Keratinocyte (primary cell): ENCODE measurements at regions not wholly inside any gene's neighbourhood (a gene's known extent, or its start where the extent isn't known, plus 50 kb on each side); places are given as distances from the start of the nearest gene placed in this dataset.

Source experiments
- DNase-seq: peaks from one replicate; pipeline ENCODE4 v3.0.0-alpha.2; 2011; ENCODE audit warnings: low read depth, missing footprints, low spot score
- FAIRE-seq: peaks from 2 replicates; lab custom pipeline; 2011; peaks lifted over from hg19 to GRCh38; lab: Jason Lieb, UNC
- H2AFZ ChIP-seq: 2 replicates; pipeline ENCODE4 v1.6.0; 2012; ENCODE audit warnings: low read length, control low read depth, inconsistent platforms; ENCODE audit not compliant: control insufficient read depth
- H3K27ac ChIP-seq: 2 replicates; pipeline ENCODE4 v1.5.1; 2011; ENCODE audit warnings: low read length; ENCODE audit not compliant: control insufficient read depth, insufficient read depth
- H3K27me3 ChIP-seq: 3 replicates; pipeline ENCODE4 v1.6.0; 2011; ENCODE audit warnings: low read length; ENCODE audit not compliant: control insufficient read depth, insufficient read depth; ENCODE audit errors: extremely low read depth
- H3K36me3 ChIP-seq, 2 experiments: 2 replicates in 1 of 2; 3 replicates in 1 of 2; pipeline ENCODE4 v1.5.1; 2011; ENCODE audit warnings: low read length in 2 of 2, mild to moderate bottlenecking in 1 of 2; ENCODE audit not compliant: control insufficient read depth in 2 of 2, insufficient read depth in 2 of 2; ENCODE audit errors: extremely low read depth in 1 of 2
- H3K4me1 ChIP-seq: 3 replicates; pipeline ENCODE4 v1.5.1; 2011; ENCODE audit warnings: low read length; ENCODE audit not compliant: control insufficient read depth, insufficient read depth; ENCODE audit errors: extremely low read depth
- H3K4me2 ChIP-seq: 3 replicates; pipeline ENCODE4 v1.6.0; 2011; ENCODE audit warnings: low read depth, low read length; ENCODE audit not compliant: control insufficient read depth, insufficient read depth; ENCODE audit errors: extremely low read depth
- H3K4me3 ChIP-seq, 3 experiments: fragments of 200-600 bp in 1 of 3; sonication (generic) in 1 of 3; 2 replicates in 2 of 3; 3 replicates in 1 of 3; pipeline ENCODE4 v1.5.1; 2011 to 2016; ENCODE audit warnings: low read length in 3 of 3, mild to moderate bottlenecking in 3 of 3, control low read depth in 2 of 3, inconsistent platforms in 1 of 3, low read depth in 1 of 3, mixed read lengths in 1 of 3, mixed run types in 1 of 3, moderate library complexity in 1 of 3; ENCODE audit not compliant: control insufficient read depth in 2 of 3, insufficient read depth in 2 of 3; ENCODE audit errors: extremely low read depth in 1 of 3
- H3K79me2 ChIP-seq: 2 replicates; pipeline ENCODE4 v1.6.0; 2012; ENCODE audit warnings: low read length; ENCODE audit not compliant: control insufficient read depth, insufficient read depth
- H3K9ac ChIP-seq: 3 replicates; pipeline ENCODE4 v1.6.0; 2011; ENCODE audit warnings: low read length; ENCODE audit not compliant: control insufficient read depth, insufficient read depth; ENCODE audit errors: extremely low read depth
- H3K9me1 ChIP-seq: 3 replicates; pipeline ENCODE4 v1.6.0; 2011; ENCODE audit warnings: low read length; ENCODE audit not compliant: control insufficient read depth, insufficient read depth; ENCODE audit errors: extremely low read depth
- H3K9me3 ChIP-seq: 2 replicates; pipeline ENCODE4 v1.5.1; 2012; ENCODE audit warnings: low read depth, low read length; ENCODE audit not compliant: control insufficient read depth
- H4K20me1 ChIP-seq: 3 replicates; pipeline ENCODE4 v1.6.0; 2011; ENCODE audit warnings: low read length; ENCODE audit not compliant: control insufficient read depth, insufficient read depth; ENCODE audit errors: extremely low read depth
- CTCF ChIP-seq, 3 experiments: IDR thresholded peaks in 1 of 3; conservative IDR thresholded peaks in 1 of 3; optimal IDR thresholded peaks in 1 of 3; 2 replicates in 2 of 3; 3 replicates in 1 of 3; pipeline versions ENCODE3 to v1.5.1; 2011; ENCODE audit warnings: low read length in 3 of 3, mild to moderate bottlenecking in 3 of 3, moderate library complexity in 2 of 3, control low read depth in 1 of 3, inconsistent platforms in 1 of 3; ENCODE audit not compliant: insufficient read depth in 2 of 3; ENCODE audit errors: extremely low read depth in 1 of 3
- EZH2 ChIP-seq: IDR thresholded peaks from one replicate; pipeline ENCODE4 v1.6.1; 2012; ENCODE audit warnings: inconsistent platforms, mild to moderate bottlenecking, low read length, moderate library complexity
- dilution Hi-C: fragments of 300-500 bp; cut with MboI; formaldehyde crosslinking; loops from one replicate; pipeline ENCODE4 v1.7.0; 2020; ENCODE audit warnings: low sequenced_read_pairs; ENCODE audit not compliant: extremely low pct_ligation_motif_present

GRCh38 chr9:2378266-2378665, 243.3 kb upstream of the VLDLR start:
- H3K36me3 ChIP-seq: no peaks in the 10 kb centered on the region
- FAIRE-seq (no peak), DNase-seq (no peak)
- dilution Hi-C loops: no loop called here
- no peak overlapping the region for H2AFZ ChIP-seq
- no peaks in the 10 kb centered on the region for H4K20me1 ChIP-seq
- no peak overlapping the region for H3K27ac ChIP-seq
- H3K4me2 ChIP-seq: no peak overlapping the region
- no peaks in the 10 kb centered on the region for H3K4me1 ChIP-seq
- no peak overlapping the region for H3K4me3 ChIP-seq
- no peaks in the 10 kb centered on the region for H3K9me3 ChIP-seq
- no peaks in the 10 kb centered on the region for H3K9me1 ChIP-seq
- H3K27me3 ChIP-seq: no peaks in the 10 kb centered on the region
- H3K9ac ChIP-seq: no peak overlapping the region
- TF ChIP-seq CTCF (optimal IDR thresholded peaks at IDR 0.05 in 1 of 3, IDR thresholded peaks at IDR 0.05 in 1 of 3, conservative IDR thresholded peaks at IDR 0.05 in 1 of 3; ENCODE audit: extremely low read depth in 1 of 3, insufficient read depth in 2 of 3, low read length in 3 of 3) (no peak), EZH2 (no peak)
- H3K79me2 ChIP-seq: no peaks in the 10 kb centered on the region

- Histone ChIP-seq H3K4me2 (no peak overlapping the region), H2AFZ (no peak overlapping the region), H3K4me3 (no peak overlapping the region), H3K79me2 (no peaks in the 10 kb centered on the region), H3K27ac (no peak overlapping the region), H3K27me3 (no peaks in the 10 kb centered on the region), H3K36me3 (no peaks in the 10 kb centered on the region), H3K9me3 (no peaks in the 10 kb centered on the region), H3K9ac (no peak overlapping the region), H3K4me1 (no peaks in the 10 kb centered on the region), H4K20me1 (no peaks in the 10 kb centered on the region), H3K9me1 (no peaks in the 10 kb centered on the region)
- no peak for TF ChIP-seq CTCF (optimal IDR thresholded peaks at IDR 0.05 in 1 of 3, IDR thresholded peaks at IDR 0.05 in 1 of 3, conservative IDR thresholded peaks at IDR 0.05 in 1 of 3; ENCODE audit: extremely low read depth in 1 of 3, insufficient read depth in 2 of 3, low read length in 3 of 3)
- no peak for TF ChIP-seq EZH2
- FAIRE-seq (no peak), DNase-seq (no peak)
- dilution Hi-C loops: no loop called here
Observed at GRCh38 chr9:2378816-2379215, 242.8 kb upstream of the VLDLR start.
